ENCODE measurements at regions not wholly inside any gene's neighbourhood (a gene's known extent, or its start where the extent isn't known, plus 50 kb on each side); places are given as distances from the start of the nearest gene placed in this dataset.

DNA sequence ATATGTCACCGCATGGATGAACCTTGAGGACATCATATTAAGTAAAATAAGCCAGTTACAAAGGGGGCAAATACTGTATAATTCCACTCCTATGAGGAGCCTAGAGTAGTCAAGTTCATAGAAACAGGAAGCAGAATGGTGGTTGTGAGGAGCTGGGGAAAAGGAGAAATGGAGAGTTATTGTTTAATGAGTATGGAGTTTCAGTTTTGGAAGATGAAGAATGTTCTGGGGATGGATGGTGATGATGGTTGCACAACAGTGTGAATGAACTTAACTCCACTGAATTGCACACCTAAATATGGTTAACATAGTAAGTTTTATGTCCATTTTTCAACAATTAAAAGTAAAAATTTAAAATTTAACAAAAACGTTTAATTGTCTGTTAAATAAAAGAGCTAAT, 220.9 kb upstream of the JUN start:
- DNase-seq (ENCODE audit: low read depth): no peak

DNA sequence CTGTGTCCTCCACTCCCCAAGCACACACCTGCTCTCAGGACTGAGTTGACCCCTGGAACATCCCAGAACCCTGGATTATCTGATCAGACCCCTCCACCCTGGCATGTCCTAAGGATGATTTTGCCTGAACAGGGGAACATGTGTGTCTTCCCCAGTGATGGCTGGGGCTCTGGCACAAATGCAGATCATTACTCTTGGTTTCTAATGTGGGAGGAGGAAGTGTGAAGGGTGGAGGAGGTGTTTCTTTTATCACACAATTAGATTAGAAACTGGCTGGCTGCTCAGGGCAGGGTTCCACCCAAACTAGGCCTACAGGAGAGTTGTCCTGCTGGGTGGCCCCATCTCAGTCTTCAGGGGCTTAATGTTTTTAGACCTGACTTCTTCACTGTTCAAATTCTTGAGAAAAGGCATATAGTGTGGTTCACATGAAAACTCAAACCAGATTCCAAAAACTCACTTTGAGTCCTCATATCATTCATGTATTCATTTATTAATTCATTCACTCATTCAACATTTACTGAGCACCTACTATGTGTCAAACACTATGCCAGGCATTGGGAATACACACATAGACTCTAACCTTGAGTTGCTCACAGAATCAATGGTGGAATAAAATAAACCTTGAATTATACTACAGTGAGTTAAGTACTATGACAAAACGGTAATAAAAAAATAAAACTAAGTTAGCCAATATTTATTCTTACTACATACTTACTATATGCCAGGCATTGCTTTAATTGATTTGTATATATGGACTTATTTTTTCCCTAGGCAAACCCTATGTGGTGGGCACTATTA, 221.8 kb upstream of the JUN start:
- DNase-seq (ENCODE audit: low read depth): no peak

DNA sequence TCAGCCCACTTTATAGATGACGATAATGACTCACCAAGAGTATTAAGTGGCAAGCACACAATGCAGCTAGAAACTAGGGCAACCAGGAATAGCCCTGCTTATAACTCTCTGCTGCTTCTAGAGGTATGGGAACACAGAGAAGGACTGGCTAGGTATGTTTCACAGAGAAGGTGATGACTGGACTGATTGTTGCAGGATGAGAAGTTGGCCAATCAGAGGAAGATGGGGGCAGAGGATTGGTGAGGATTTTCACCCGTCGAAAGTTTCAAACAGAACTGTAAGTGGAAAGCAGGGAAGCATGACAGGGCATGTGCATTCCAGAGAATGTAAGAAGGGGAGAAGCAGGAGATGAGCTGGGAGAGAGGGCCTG, 222.4 kb upstream of the JUN start:
- no peak for DNase-seq (ENCODE audit: low read depth)

DNA sequence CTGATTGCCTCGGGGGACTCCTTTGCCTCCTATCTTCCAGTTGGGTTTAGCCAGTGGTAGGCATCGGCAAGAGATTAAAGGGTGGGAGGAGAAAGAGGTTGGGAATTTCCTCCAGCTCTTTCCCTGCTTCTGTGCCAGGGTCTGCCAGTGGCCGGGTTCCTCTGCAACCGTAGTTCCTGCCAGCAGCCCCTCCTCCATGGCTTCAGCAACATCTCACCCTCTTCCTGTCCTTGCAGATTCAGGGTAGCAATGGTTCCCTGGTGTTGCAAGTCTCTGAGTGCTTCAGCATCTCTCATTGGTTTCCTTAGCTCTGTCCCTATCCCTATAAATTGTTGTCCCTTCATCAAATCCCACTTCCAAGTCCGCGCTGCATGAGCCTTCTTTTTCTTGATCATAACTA, 223.1 kb upstream of the JUN start:
- no peak for DNase-seq (ENCODE audit: low read depth)

DNA sequence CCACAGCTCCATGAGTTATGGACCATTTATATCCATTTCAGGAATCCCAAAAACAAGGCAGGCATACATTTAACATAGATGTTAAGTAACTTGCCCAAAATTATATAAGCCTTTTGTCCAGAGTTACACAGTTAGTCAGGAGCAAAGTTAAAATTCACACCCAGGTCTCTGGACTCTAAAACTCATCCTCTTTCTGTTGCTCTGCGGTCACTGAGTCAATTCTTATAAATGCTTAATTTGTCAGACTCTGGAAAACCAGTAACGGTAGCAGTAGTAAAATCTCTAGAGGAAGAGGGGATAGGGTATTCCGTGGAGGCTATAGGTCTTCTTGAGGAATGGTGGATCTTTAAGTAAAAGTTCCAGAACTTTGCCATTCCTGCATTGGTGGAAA, 223.6 kb upstream of the JUN start:
- no peak for DNase-seq (ENCODE audit: low read depth)

DNA sequence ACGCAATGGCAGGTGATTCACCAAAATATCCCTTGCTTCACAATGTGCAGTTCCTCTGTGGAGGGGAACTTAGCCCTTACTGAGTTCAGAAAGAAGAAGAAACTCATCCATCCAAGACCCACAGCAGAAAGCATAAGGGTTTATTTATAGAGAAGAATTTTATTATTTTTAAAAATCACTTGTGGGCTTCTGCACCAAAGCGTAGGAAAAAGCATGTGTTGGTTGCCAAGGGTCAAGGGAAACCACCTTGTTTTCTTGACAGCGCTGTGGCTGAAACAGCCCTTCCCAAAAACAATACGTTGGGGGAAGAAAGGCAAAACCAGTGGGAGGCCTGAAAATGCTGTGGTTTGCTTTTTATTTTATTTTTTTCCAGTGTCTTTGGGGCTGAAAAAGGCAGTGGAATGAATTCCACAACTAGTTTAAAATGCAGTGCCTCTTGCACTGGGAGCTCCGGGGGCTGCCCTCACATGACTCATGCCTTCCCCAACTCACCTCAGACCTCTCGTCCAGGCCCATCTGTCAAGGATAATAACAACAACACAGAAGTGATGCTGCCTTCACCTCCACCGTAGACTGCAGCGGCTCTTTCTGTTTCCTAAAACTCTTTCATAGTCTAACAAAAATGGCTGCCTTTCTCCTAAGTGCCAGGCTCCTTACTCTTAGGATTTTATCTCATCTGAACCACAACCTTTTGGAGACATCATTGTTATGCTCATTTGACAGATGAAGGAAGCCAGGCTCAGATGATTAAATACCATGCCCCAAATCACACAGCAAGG, 224.2 kb upstream of the JUN start:
- no peak for DNase-seq (ENCODE audit: low read depth)

DNA sequence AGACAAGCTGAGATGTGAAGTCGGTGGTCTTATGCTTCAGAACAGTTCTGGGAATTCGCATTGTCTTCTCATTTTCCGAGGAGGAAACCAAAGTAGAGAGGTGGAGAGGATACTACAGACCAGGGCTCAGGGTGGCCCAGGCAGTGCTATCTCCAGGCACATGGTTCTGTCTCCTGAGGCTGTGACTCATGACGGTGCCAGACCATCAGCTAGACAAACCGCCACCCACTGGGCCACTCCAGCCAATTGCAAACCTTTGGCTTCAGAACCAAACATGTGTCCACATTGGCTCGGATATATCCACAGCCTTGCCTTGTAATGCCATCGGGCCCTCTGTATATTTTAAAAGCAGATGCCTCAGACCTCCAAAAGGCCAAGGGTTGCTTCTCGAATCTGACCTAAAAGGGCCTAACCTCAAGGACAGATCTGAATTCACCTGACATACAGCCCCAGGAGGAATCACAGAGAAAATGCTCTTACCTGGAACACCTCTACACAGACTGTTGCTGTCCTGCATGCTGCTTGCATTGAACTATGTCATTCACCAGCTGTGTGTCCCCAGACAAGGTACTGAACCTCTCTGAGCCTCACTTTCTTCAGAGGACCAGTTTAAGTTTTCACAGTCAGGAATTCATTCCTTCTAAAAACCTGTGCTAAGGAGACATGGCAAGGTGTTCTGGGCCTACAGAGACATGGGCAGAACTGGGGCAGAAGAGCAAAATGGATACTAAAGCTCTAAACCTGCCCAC, 224.9 kb upstream of the JUN start:
- DNase-seq (ENCODE audit: low read depth): no peak

DNA sequence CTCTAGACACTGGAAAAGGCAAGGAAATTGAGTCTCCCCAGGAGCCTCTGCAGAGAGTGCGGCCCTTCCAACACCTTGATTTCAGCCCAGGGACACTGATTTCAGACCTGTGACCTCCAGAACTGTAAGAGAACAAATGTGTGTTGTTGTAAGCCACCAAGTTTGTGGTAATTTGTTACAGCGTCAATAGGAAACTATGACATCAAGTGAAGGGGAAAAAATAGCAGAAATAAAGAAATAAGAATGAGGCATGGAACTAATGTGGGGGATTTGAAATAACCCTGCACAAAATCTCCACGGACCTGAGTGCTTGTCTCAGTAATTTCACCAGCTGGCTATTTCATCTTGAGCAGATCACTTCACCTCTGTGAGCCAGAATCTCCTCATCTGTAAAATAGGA, 227.8 kb upstream of the JUN start:
- no peak for DNase-seq (ENCODE audit: low read depth)

DNA sequence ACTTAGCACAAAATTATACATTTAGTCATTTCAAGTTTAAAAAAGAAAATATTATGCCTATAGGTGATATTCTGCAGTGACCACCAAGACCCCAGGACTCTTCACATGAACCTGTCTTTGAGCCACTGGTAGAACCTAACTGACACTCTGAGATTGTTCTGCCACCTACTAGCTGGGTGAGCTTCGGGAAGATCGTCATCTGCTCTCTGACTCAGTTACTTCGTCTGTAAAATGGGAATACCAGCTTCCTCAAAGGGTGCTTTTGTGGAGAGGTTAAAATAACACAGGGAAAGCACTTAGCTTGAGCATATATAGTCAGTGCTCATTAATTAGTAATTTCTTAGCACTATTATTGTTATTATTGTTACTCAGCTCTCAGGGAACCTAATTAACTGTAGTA, 228.5 kb upstream of the JUN start:
- no peak for DNase-seq (ENCODE audit: low read depth)

DNA sequence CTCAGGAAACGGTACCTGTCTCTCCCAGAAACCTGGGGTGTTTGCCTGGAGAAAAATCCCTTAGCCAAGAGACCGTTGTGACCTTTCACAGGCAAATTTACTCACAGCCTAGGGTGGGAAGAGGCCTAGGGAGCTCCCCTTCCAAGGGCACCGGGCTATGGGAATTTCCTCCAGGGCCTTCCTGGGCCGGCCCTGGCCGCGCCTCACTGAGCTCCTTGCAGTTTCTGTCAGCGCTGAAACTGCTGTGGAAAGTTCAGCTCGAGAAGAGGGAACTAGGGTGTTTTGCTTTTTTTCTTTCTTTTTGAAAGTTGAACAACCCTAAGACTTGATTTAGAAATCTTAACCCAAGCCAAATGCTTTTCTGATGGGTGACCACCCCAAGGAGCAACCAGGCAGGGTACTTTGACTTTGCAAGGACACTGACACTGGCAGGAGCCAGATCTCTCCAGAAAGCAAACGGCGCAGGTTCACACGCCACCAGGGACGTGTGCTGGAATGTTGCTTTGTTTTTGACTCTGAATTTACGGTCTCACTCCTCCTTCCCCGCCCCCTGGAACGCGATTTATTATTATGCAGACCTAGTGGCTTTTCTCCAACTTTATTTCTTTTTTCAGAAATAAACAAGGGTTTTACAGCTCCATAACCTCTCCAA, 229.6 kb upstream of the JUN start:
- DNase-seq (ENCODE audit: low read depth): peak; percentile 50

DNA sequence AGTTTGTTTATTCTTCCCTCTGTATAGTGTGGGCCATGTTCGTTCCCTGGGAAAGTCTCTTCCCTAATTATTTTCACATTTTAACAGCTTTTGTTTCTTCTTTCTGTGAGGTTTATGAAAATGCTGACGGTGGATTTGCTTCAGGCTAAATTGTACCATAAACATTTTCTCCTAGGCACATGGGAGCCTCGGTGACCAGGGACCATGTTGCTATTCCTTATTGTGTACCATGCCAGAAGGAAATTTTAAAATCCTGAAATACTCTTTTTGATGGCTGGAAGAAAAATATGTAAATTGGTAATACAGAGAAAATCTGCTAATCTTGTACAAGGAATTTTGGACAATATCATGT, 230.1 kb upstream of the JUN start:
- DNase-seq (ENCODE audit: low read depth): no peak

DNA sequence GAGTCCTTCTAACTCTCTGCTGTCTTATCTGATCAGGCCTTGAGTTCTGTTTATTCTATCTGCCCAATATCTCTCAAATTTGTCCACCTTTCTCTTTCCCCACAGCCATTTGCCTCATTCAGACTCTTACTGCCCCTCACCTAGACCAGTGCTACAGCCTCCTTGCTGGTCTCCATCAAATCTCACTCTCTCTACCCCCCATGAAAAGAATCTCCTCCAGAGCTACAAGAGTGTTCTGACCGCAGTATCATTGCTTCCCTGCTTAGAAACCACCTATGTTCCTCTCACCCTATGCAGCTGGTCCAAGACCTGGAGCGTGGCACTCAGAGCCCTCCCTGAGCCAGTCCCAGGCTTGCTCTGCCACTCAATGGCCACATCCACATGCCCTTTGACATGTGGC, 231.0 kb upstream of the JUN start:
- DNase-seq (ENCODE audit: low read depth): no peak

DNA sequence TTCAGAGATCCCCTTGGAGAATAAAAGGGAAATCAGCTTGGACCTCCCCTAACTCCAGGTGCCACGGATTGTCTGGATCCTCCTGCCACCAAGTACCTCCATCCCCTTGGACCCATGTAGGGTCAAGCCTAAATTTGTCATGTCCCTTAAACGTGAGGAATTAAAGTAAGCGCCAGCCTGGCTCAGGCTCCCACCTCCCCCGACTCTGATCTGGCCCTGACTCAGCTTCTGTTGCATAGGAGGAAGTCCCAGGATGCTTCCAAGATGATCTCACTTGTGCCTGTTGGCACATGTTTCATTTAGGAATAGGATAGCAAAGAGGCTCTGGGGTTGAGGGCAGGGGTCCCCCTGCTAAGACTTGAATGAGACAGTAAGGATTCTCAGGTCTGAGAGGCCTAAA, 231.9 kb upstream of the JUN start:
- peak; percentile 50 for DNase-seq (ENCODE audit: low read depth)

DNA sequence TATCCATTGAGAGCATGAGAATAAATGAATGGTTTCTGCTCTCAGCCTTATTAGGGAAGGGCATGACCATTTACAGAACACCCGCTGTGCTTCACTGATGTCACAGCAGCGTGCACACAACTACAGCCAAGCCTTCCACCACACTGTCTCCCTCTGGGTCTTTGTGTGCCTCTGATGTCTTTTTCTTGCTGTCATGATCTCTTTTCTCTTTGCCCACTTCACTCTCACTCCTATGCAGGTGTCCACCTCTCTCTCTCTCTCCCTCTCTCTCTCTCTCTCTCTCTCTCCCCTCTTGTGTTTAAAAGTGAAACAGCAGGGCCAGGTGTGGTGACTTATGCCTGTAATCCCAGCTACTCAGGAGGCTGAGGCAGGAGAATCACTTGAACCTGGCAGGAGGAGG, 232.5 kb upstream of the JUN start:
- no peak for DNase-seq (ENCODE audit: low read depth)

DNA sequence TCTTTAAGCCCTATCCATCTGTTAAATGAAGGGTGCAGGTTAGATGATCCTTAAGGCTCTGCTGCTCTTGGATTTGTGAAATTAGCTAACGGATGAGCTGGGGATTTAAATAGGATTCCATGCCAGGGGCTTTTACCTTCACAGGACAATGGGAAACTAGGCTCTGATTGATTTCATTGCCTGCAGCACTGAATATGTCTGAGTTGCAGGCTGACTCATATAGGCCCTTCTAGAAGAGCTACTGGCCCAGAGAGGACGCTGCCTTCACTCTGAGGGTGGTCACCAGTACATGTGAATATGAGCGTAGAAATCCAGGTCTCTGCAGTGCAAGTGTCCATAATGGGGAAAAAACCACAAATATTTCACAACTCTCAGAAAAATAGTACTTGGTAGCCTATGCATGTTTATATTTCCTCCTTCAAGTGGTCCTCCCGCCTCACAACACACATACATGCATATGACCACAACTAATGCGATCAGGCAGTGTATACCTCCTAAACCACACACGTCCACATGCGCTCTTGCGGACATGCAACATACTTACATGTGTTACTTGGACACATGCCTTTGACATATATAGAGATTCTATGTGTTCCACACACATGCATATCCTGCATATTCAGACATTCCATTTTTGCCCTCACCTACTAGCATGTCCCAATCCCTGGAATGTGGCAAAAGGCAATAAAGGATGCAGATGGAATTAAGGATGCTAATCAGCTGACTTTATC, 233.8 kb upstream of the JUN start:
- no peak for DNase-seq (ENCODE audit: low read depth)

DNA sequence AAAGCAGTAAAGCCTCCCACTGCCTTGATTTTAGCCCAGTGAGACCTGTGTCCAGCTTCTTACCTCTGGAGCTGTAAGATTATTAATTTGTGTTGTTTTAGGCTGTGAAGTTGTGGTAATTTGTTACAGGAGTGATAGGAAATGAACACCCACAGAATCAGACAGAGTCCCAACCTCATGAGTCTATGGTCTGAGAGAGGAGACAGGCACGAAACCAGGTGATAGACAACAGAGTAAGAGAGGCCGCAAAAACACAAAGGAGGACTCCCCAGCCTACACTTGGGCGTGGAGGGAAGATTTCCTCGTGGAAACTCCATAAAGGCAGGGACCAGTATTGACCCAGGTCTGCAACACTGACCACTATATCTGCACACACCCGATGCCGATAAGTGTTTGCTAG, 234.6 kb upstream of the JUN start:
- DNase-seq (ENCODE audit: low read depth): no peak

DNA sequence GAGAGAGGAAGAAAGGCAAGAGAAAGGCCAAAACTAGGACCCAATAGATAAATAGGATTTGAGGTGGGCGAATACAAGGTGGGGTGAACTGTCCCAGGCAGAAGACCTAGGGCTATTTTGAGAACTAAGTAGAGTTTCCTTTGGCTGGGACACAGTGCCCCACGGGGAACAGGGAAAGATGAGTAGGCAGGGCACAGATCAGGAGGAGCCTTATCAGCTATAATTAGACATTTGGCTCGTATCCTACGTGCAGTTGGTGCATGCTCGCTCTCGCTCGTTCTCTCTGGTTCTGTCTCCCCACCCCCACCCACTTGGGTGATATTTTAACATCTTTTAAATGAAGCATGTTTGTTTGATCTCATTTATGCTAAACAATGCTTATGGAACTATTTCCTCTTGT, 235.0 kb upstream of the JUN start:
- DNase-seq (ENCODE audit: low read depth): no peak

DNA sequence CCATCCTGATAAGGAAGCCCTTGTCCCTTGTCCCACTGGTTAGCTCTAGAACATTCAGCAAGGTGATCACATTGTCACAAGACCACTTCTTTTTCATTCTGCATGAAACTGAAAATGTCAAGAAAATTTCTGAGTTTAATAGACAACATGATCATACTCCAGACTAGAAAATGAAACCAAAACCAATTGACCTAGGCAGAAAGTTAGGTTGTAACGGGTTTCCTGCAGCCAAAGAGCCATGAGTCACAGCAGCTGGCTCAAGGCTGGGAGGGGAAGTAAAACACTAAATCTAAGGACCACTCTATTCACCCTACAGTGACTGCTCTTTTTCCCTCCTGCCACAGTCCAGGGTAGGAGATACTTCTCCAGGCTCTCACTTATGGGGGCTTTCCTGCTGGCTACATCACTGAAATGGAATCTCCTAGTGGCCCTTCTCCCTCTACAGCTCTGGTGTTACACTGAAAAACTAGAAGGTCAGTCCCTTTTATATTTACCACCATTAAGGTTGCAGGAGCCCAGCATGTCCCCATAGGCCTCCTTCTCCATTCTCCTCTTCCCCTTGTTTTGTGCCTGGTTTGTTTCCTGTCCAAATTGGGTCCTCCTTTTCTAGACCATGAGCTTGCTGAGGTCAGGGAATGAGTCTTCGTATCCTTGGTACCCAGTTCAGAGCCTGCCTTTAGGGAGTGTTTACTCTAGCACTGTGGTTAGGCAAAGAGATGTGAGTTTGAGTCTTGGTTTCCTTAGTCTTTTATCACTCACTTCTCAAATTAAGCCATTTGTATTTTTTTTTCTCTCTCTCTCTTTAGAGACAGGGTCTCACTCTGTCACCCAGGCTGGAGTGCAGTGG, 236.5 kb upstream of the JUN start:
- DNase-seq (ENCODE audit: low read depth): peak; percentile 54

DNA sequence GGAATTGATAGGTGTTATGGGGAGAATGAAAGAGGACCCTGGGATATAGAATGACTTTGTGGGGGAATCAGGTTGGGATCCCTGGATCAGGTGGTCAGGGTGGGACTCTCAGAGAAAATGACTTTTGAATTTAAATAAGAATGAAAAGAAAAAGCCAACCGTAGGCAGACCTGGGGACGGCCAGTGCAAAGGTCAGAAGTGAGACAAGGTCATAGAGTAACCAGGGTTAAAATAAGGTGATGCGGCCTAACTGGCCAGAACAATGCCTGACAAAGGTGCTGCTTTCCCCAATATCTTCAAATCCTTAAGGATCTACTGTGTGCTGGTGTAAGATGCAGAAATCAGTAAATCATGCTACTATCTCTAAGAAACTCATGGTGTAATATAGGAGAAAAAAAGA, 238.4 kb upstream of the JUN start:
- DNase-seq (ENCODE audit: low read depth): no peak

DNA sequence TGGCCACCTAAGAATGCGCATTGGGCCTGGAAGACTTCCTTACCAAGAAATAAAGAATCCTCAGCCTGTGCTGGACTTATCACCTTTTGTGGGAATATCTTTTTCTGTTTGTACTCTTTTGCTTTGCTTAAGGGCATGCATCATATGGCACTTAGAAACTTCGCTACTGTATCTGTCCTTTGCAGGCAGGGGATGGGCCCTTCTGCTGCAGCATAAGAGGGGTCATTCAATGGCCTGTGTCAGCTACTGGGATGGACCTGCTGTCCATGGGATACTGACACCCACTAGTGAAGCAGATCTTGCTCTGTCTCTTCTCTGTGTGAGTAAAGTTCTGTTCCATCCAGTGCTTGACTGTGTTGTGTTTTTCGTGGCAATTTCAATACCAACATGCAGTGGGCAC, 239.0 kb upstream of the JUN start:
- DNase-seq (ENCODE audit: low read depth): no peak

DNA sequence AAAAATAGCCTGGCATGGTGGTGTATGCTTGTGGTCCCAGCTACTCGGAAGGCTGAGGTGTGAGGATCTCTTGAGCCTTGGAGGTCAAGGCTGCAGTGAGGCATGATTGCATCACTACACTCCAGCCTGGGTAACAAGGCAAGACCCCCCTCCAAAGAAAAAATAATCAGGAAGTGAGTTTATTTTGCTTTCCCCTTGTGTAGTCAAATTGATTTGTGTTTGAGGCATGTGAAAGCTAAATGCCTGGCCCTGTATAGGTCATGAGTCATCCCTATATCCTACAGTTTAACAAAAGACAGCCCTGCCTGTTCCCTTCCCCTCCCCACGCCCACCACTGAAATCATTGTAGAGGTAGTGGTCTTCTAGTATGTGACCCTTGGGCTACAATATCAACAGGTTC, 241.4 kb upstream of the JUN start:
- DNase-seq (ENCODE audit: low read depth): no peak
